ENCODE measurements at regions not wholly inside any gene's neighbourhood (a gene's known extent, or its start where the extent isn't known, plus 50 kb on each side); places are given as distances from the start of the nearest gene placed in this dataset.

- TF ChIP-seq POLR2A (IDR thresholded peaks at IDR 0.05; ENCODE audit: low read depth, low read length) (no peak), SPI1 (IDR thresholded peaks at IDR 0.05; ENCODE audit: low read depth, low read length) (no peak), PAX5 (IDR thresholded peaks at IDR 0.05; ENCODE audit: insufficient read depth, low read length, severe bottlenecking) (no peak)
Observed at GRCh38 chr9:69975681-69976080, 68.0 kb upstream of the MAMDC2 start.
